ENCODE measurements at regions not wholly inside any gene's neighbourhood (a gene's known extent, or its start where the extent isn't known, plus 50 kb on each side); places are given as distances from the start of the nearest gene placed in this dataset.

DNA sequence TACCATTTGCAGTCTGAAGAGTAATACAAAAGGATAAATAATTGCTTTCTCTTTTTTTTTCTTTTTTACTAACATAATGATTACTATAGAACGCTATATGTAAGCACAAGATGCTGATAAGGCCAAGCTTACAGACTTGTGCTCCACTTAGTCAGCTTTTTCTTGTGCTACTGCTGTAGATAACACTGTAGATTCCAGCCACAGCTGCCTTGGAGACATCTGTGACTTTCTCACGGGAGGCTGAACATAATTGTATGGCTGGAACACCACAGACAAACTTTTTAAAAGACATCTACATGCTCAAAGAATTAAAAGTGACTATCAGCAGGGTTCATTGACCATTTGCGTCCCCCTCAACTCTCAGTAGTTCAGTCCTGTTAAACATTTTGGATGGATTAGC is 381.7 kb upstream of the AMOT start:
- H3K27me3 ChIP-seq (ENCODE audit: insufficient read depth, low read length, poor library complexity, severe bottlenecking) = no peaks in the 10 kb centered on the region
- H3K4me1 ChIP-seq (ENCODE audit: insufficient read depth, low read length, poor library complexity, severe bottlenecking) = no peaks in the 10 kb centered on the region
- H3K9ac ChIP-seq (ENCODE audit: low read depth, low read length, poor library complexity, severe bottlenecking) = no peak overlapping the region
- H3K4me2 ChIP-seq (ENCODE audit: low read depth, low read length, poor library complexity, severe bottlenecking) = no peak overlapping the region
- no peaks in the 10 kb centered on the region for H4K20me1 ChIP-seq (ENCODE audit: insufficient read depth, low read length, poor library complexity, severe bottlenecking)
- no peaks in the 10 kb centered on the region for H3K79me2 ChIP-seq (ENCODE audit: insufficient read depth, low read length)
- no peaks in the 10 kb centered on the region for H3K9me3 ChIP-seq (ENCODE audit: insufficient read depth, low read depth, low read length)
- H3K36me3 ChIP-seq (ENCODE audit: insufficient read depth, low read length) = no peaks in the 10 kb centered on the region
- no peak for TF ChIP-seq EZH2phosphoT487 (IDR thresholded peaks at IDR 0.05; ENCODE audit: borderline replicate concordance)
- TF ChIP-seq, protein P1, sequence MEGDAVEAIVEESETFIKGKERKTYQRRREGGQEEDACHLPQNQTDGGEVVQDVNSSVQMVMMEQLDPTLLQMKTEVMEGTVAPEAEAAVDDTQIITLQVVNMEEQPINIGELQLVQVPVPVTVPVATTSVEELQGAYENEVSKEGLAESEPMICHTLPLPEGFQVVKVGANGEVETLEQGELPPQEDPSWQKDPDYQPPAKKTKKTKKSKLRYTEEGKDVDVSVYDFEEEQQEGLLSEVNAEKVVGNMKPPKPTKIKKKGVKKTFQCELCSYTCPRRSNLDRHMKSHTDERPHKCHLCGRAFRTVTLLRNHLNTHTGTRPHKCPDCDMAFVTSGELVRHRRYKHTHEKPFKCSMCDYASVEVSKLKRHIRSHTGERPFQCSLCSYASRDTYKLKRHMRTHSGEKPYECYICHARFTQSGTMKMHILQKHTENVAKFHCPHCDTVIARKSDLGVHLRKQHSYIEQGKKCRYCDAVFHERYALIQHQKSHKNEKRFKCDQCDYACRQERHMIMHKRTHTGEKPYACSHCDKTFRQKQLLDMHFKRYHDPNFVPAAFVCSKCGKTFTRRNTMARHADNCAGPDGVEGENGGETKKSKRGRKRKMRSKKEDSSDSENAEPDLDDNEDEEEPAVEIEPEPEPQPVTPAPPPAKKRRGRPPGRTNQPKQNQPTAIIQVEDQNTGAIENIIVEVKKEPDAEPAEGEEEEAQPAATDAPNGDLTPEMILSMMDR (conservative IDR thresholded peaks at IDR 0.05; ENCODE audit: low read length) = no peak
- no peak overlapping the region for H2AFZ ChIP-seq (ENCODE audit: low read length)
- no peaks in the 10 kb centered on the region for H3K9me2 ChIP-seq (replicated peaks; ENCODE audit: low read depth, low read length)
- no peak overlapping the region for H3K4me3 ChIP-seq (ENCODE audit: low read length, poor library complexity, severe bottlenecking)
- no peaks in the 10 kb centered on the region for H3F3A ChIP-seq (ENCODE audit: low read depth)

DNA sequence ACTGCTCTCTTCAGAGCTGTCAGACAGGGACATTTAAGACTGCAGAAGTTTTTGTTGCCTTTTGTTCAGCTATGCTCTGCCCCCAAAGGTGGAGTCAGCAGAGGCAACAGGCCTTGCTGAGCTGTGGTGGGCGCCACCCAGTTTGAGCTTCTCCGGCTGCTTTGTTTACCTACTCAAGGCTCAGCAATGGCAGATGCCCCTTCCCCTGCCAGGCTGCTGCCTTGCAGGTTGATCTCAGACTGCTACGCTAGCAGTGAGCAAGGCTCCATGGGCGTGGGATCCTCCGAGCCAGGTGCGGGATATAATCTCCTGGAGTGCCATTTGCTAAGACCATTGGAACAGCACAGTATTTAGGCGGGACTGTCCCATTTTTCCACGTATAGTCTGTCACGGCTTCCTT is 371.4 kb upstream of the AMOT start:
- Histone ChIP-seq H3K36me3 (ENCODE audit: insufficient read depth, low read length) (no peaks in the 10 kb centered on the region), H3K9ac (ENCODE audit: low read depth, low read length, poor library complexity, severe bottlenecking) (no peak overlapping the region), H3K9me3 (ENCODE audit: insufficient read depth, low read depth, low read length) (no peaks in the 10 kb centered on the region), H3K27me3 (ENCODE audit: insufficient read depth, low read length, poor library complexity, severe bottlenecking) (no peaks in the 10 kb centered on the region), H2AFZ (ENCODE audit: low read length) (no peak overlapping the region), H3K4me1 (ENCODE audit: insufficient read depth, low read length, poor library complexity, severe bottlenecking) (no peaks in the 10 kb centered on the region), H3K9me2 (replicated peaks; ENCODE audit: low read depth, low read length) (no peaks in the 10 kb centered on the region), H3K79me2 (ENCODE audit: insufficient read depth, low read length) (no peaks in the 10 kb centered on the region), H4K20me1 (ENCODE audit: insufficient read depth, low read length, poor library complexity, severe bottlenecking) (no peaks in the 10 kb centered on the region), H3F3A (ENCODE audit: low read depth) (no peaks in the 10 kb centered on the region), H3K4me2 (ENCODE audit: low read depth, low read length, poor library complexity, severe bottlenecking) (no peak overlapping the region), H3K4me3 (ENCODE audit: low read length, poor library complexity, severe bottlenecking) (no peak overlapping the region)
- TF ChIP-seq, protein P1 (conservative IDR thresholded peaks at IDR 0.05; ENCODE audit: low read length) = no peak
- no peak for TF ChIP-seq EZH2phosphoT487 (IDR thresholded peaks at IDR 0.05; ENCODE audit: borderline replicate concordance)

DNA sequence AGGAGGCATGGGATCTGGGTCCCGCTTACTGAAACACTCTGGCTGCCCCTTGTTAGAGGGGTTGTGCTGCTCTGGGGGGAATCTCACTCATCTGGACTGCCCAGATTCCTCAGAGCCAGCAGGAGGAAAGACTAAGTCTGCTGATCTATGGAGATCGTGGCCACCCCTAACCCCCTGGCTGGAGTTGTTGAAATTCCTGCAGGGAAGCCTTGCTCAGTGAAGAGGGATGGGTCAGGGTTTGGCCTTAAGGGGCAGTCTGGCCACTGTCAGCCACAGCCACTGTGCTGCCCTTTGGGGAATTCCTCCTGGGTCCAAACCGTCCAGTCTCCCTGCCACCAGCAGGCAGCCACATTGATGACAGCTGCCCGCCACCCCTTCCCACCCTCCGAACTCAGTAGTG is 362.0 kb upstream of the AMOT start:
- no peaks in the 10 kb centered on the region for H3K27me3 ChIP-seq (ENCODE audit: insufficient read depth, low read length, poor library complexity, severe bottlenecking)
- no peak overlapping the region for H2AFZ ChIP-seq (ENCODE audit: low read length)
- TF ChIP-seq, protein P1 (conservative IDR thresholded peaks at IDR 0.05; ENCODE audit: low read length) = no peak
- no peak for TF ChIP-seq EZH2phosphoT487 (IDR thresholded peaks at IDR 0.05; ENCODE audit: borderline replicate concordance)
- H3K79me2 ChIP-seq (ENCODE audit: insufficient read depth, low read length) = no peaks in the 10 kb centered on the region
- H3K36me3 ChIP-seq (ENCODE audit: insufficient read depth, low read length) = no peaks in the 10 kb centered on the region
- H3K9me2 ChIP-seq (replicated peaks; ENCODE audit: low read depth, low read length) = no peaks in the 10 kb centered on the region
- no peak overlapping the region for H3K4me3 ChIP-seq (ENCODE audit: low read length, poor library complexity, severe bottlenecking)
- H3K4me2 ChIP-seq (ENCODE audit: low read depth, low read length, poor library complexity, severe bottlenecking) = no peak overlapping the region
- H3K4me1 ChIP-seq (ENCODE audit: insufficient read depth, low read length, poor library complexity, severe bottlenecking) = no peaks in the 10 kb centered on the region
- H4K20me1 ChIP-seq (ENCODE audit: insufficient read depth, low read length, poor library complexity, severe bottlenecking) = no peaks in the 10 kb centered on the region
- H3K9ac ChIP-seq (ENCODE audit: low read depth, low read length, poor library complexity, severe bottlenecking) = no peak overlapping the region
- H3K9me3 ChIP-seq (ENCODE audit: insufficient read depth, low read depth, low read length) = no peaks in the 10 kb centered on the region
- H3F3A ChIP-seq (ENCODE audit: low read depth) = no peaks in the 10 kb centered on the region
